ENCODE measurements at regions not wholly inside any gene's neighbourhood (a gene's known extent, or its start where the extent isn't known, plus 50 kb on each side); places are given as distances from the start of the nearest gene placed in this dataset.

DNA sequence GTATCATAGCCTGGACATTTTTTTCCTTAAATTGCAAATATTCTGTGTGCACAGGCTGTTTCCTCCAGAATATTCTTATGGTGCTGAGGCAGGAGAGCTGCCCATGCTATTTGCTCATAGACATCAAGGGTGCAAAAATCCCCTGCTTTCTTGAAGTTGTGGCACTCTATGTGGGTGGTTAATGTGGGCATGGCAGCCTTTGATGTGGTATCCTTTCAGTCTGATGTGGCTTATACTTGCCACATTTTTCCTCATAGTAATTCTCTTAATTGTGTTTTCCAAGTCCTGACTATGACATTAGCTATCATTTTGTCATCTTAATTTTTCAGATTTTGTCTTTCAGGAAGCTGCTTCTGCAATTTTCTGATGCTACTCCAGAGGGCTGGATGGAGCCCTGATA lies 353.3 kb downstream of the YTHDC2 start:
- H3K9ac ChIP-seq (ENCODE audit: extremely low read depth, insufficient read length, low read length) = no peak overlapping the region
- no peak overlapping the region for H3K14ac ChIP-seq (ENCODE audit: insufficient read depth, low read length)
- H2AK5ac ChIP-seq (ENCODE audit: insufficient read length, low read length) = no peak overlapping the region
- no peaks in the 10 kb centered on the region for H3K9me3 ChIP-seq (ENCODE audit: control insufficient read depth, low read depth, low read length)
- H3K27ac Mint-ChIP-seq = peak overlapping the region in 1 of 3 experiments; percentile 56; a peak in 1 of 7 replicates
- peaks cover 0 to 3% of the 10 kb centered on the region in 2 experiments; a peak in 2 of 5 replicates for H3K9me3 Mint-ChIP-seq
- H3K27ac ChIP-seq (ENCODE audit: insufficient read length, low read depth, low read length) = no peak overlapping the region
- no peaks in the 10 kb centered on the region; a peak in 1 of 4 replicates for H3K4me1 Mint-ChIP-seq
- no peaks in the 10 kb centered on the region for H4K20me1 ChIP-seq (ENCODE audit: control insufficient read depth, insufficient read depth, insufficient read length)
- H2AFZ ChIP-seq (ENCODE audit: low read length) = no peak overlapping the region
- no peak for TF ChIP-seq CTCF (conservative IDR thresholded peaks at IDR 0.05)
- no peaks in the 10 kb centered on the region; a peak in 2 of 7 replicates for H3K36me3 Mint-ChIP-seq (ENCODE audit: insufficient read depth in 1 of 3, low read depth in 3 of 3)
- H3K23ac ChIP-seq (ENCODE audit: insufficient read length, low read depth, low read length) = no peak overlapping the region
- no peaks in the 10 kb centered on the region for H3K79me2 ChIP-seq (ENCODE audit: insufficient read depth, low read length)
- no peak for DNase-seq
- H3K4me2 ChIP-seq (ENCODE audit: insufficient read depth, insufficient read length, low read length) = no peak overlapping the region
- no peak overlapping the region for H2BK5ac ChIP-seq (ENCODE audit: insufficient read length, low read length)
- H3K27me3 ChIP-seq (ENCODE audit: insufficient read depth, low read length) = no peaks in the 10 kb centered on the region
- no peak overlapping the region for H4K5ac ChIP-seq (ENCODE audit: insufficient read length, low read depth, low read length)
- no peak overlapping the region for H3K4ac ChIP-seq (ENCODE audit: low read depth, low read length)
- H2BK15ac ChIP-seq (ENCODE audit: low read depth, low read length) = no peak overlapping the region
- no peak overlapping the region for H2BK120ac ChIP-seq (ENCODE audit: low read depth, low read length, poor library complexity, severe bottlenecking)
- H2BK20ac ChIP-seq (ENCODE audit: low read depth, low read length, poor library complexity, severe bottlenecking) = no peak overlapping the region
- no peaks in the 10 kb centered on the region for H3K79me1 ChIP-seq (ENCODE audit: insufficient read depth, low read depth, low read length, poor library complexity, severe bottlenecking)
- no peak overlapping the region for H3K56ac ChIP-seq (ENCODE audit: insufficient read length, low read depth, low read length)
- H4K8ac ChIP-seq (replicated peaks; ENCODE audit: insufficient read length, low read depth, low read length) = no peak overlapping the region
- H3T11ph ChIP-seq (ENCODE audit: low read length) = no peak overlapping the region
- no peaks in the 10 kb centered on the region for H3K27me3 Mint-ChIP-seq (ENCODE audit: low read depth)
- no peaks in the 10 kb centered on the region for H3K23me2 ChIP-seq (ENCODE audit: insufficient read length, low read depth, low read length, poor library complexity, severe bottlenecking)
- H4K91ac ChIP-seq (ENCODE audit: insufficient read length, low read depth, low read length) = no peak overlapping the region
- no peaks in the 10 kb centered on the region for H3K4me1 ChIP-seq (ENCODE audit: insufficient read depth, low read length)
- H3K18ac ChIP-seq (ENCODE audit: insufficient read length, low read depth, low read length) = no peak overlapping the region
- no peak overlapping the region for H2BK12ac ChIP-seq (ENCODE audit: insufficient read length, low read depth, low read length)
- no peak overlapping the region for H3K4me3 Mint-ChIP-seq
